ENCODE measurements at regions not wholly inside any gene's neighbourhood (a gene's known extent, or its start where the extent isn't known, plus 50 kb on each side); places are given as distances from the start of the nearest gene placed in this dataset.

DNA sequence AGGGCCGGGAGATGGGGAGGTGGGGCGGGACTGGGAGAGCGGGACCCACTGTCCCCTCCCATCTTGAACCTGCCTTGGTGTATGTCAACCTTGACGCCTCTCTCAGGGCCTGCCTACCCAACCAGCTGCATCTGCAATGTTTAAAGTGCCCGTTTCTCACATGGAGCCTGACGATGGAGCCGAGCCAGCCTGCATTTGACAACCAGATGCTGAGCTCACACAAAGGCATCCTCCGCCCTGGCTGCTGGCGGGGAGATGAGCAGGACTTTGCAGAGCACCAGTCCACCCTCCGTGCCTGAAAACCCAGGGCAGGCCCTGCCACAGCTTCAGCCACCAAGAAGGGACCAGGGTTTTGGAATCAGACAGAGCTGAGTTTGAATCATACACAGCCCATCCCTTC is 141.1 kb upstream of the SMIM23 start:
- Histone ChIP-seq H3K27me3 (no peaks in the 10 kb centered on the region), H3K4me1 (ENCODE audit: insufficient read depth) (no peaks in the 10 kb centered on the region)
- TF ChIP-seq POLR2A (IDR thresholded peaks at IDR 0.05) (no peak), CTCF (IDR thresholded peaks at IDR 0.05) (no peak), EP300 (IDR thresholded peaks at IDR 0.05) (no peak)

GRCh38 chr5:171646102-171647042 is 139.2 kb upstream of the SMIM23 start:
- no peak for DNase-seq
- 62 to 68% (median 64%) methylated on average over 14 of the region's 14 CpGs for WGBS, 3 donors
- Histone ChIP-seq H3K9me3 (no peaks in the 10 kb centered on the region), H3K36me3 (no peaks in the 10 kb centered on the region), H3K4me1 (ENCODE audit: insufficient read depth) (no peaks in the 10 kb centered on the region), H3K27ac (no peak overlapping the region), H3K4me3 (no peak overlapping the region), H3K27me3 (no peaks in the 10 kb centered on the region)
- intact Hi-C loops (cut with DNase I): no loop called here
- TF ChIP-seq EP300 (IDR thresholded peaks at IDR 0.05) (no peak), CTCF (IDR thresholded peaks at IDR 0.05) (no peak), POLR2A (IDR thresholded peaks at IDR 0.05) (no peak)

More for the DNA sequence above, 141.1 kb upstream of the SMIM23 start:
- H3K27ac ChIP-seq: no peak overlapping the region
- DNase-seq: no peak
- WGBS, 3 donors: 50 to 67% (median 52%) methylated on average over 10 of the region's 10 CpGs
- H3K4me3 ChIP-seq: no peak overlapping the region
- intact Hi-C loops (cut with DNase I): no loop called here
- H3K36me3 ChIP-seq: no peaks in the 10 kb centered on the region
- no peaks in the 10 kb centered on the region for H3K9me3 ChIP-seq

DNA sequence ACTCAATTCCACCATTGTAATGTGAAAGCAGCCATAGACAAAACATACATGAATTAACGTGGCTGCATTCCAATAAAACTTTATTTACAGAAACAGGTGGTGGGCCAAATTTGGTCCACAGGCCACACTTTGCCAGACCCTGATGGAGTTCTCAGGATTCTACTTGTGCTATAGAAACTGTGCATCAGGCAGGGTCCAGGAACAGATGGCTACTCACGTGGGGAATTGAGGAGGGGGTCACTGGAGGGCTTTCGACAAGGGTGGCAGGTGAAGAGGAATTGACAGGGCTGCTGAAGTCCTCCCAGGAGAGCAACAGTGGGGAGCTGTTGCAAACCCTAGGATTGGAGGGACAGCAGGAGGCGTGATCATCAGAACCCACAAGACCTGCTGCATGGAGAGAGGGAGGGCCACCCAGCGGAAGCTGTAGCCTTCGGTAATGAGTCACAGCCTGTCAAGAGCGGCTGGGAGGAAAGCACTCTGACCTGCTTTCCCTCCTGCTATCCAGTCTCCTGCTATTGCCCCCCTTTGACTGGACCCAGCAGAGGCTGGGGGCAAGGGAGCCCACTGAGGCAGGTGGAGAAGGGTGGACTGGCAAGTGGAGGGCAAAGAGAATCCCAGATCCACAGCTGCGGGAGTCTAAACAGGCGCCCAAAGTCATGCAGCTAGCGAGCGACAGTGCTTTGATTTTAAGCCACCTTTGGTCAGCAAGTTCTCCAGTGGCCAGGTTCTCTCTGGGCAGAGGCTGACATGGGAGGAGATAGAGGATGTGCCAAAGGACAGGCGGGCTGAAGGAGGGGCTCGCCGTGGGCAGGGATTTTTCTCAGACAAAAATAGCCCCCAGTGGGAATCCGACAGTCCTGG is 138.3 kb upstream of the SMIM23 start:
- H3K27me3 ChIP-seq: no peaks in the 10 kb centered on the region
- no peaks in the 10 kb centered on the region for H3K36me3 ChIP-seq
- H3K4me1 ChIP-seq (ENCODE audit: insufficient read depth): no peaks in the 10 kb centered on the region
- no peak for TF ChIP-seq CTCF (IDR thresholded peaks at IDR 0.05)
- WGBS, 3 donors: 55 to 73% (median 62%) methylated on average over 15 of the region's 15 CpGs
- H3K4me3 ChIP-seq: no peak overlapping the region
- intact Hi-C loops (cut with DNase I): no loop called here
- no peak for DNase-seq
- H3K27ac ChIP-seq: no peak overlapping the region
- no peaks in the 10 kb centered on the region for H3K9me3 ChIP-seq

DNA sequence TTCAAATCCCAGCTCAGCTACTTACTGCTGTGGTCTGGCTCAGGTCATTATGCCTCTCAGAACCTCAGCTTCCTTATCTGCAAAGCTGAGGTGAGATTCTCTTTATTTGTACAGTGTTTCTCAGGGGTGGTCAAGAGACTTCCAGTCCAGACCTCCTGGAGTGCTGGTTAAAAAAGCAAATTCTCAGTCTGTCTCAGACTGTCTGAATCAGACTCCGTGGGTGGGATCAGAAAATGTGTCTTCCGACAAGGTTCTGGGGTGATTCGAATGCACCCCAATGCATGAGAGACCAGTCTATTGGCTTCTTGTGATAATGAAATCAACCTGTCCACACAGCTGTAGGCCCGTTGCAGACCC is 137.7 kb upstream of the SMIM23 start:
- Histone ChIP-seq H3K27ac (no peak overlapping the region), H3K27me3 (no peaks in the 10 kb centered on the region), H3K36me3 (no peaks in the 10 kb centered on the region), H3K4me1 (ENCODE audit: insufficient read depth) (no peaks in the 10 kb centered on the region), H3K4me3 (no peak overlapping the region), H3K9me3 (no peaks in the 10 kb centered on the region)
- TF ChIP-seq EP300 (IDR thresholded peaks at IDR 0.05): no peak
- no peak for DNase-seq
- intact Hi-C loops (cut with DNase I): no loop called here
- WGBS, 3 donors: 79 to 89% (median 82%) methylated on average over 4 of the region's 4 CpGs

Data from ovary (tissue), 7 donors.